ENCODE measurements at regions not wholly inside any gene's neighbourhood (a gene's known extent, or its start where the extent isn't known, plus 50 kb on each side); places are given as distances from the start of the nearest gene placed in this dataset.

DNA sequence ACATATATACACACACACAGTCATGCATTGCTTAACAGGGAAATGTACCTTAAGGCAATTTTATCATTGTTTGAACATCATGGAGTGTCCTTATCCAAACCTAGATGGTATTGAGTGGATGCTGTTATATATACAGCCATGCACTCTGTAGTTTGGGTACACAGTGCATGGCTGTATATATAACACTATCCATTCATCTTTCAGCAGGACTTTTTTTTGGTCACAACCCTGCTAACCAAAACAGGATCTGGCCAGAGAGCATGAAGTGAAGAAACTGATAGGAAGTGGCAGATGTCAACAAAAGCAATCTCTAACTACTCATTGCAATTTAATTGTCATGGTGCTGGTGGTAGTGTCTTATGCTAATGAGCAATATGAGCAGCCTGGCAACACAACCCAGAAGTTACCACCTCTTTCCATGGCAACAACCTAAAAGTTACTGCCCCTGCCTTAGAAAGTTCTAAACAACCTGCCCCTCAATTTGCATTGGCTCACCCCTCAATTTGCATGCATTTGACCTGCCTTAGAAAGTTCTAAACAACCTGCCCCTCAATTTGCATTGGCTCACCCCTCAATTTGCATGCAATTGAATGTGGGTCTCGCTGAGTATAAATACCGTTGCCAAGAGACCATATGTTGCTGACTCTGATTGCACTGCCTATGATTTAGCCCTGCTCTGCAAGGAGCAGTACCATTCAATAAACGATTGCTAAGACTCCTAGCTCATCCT is 434.9 kb downstream of the DSEL start:
- H3K27ac ChIP-seq, result no peak overlapping the region
- in situ Hi-C loops (cut with MboI; ENCODE audit: low sequenced_read_pairs in 4 of 4), result no loop called here
- no peaks in the 10 kb centered on the region for H3K36me3 ChIP-seq
- intact Hi-C loops (cut with DNase I; ENCODE audit: low total_unique reads), result no loop called here
- H3K4me3 ChIP-seq, result no peak overlapping the region
- H3K9me3 ChIP-seq, result no peaks in the 10 kb centered on the region
- H3K4me1 ChIP-seq, result no peaks in the 10 kb centered on the region
- no peak for TF ChIP-seq POLR2A (IDR thresholded peaks at IDR 0.05)
- TF ChIP-seq, protein P1, sequence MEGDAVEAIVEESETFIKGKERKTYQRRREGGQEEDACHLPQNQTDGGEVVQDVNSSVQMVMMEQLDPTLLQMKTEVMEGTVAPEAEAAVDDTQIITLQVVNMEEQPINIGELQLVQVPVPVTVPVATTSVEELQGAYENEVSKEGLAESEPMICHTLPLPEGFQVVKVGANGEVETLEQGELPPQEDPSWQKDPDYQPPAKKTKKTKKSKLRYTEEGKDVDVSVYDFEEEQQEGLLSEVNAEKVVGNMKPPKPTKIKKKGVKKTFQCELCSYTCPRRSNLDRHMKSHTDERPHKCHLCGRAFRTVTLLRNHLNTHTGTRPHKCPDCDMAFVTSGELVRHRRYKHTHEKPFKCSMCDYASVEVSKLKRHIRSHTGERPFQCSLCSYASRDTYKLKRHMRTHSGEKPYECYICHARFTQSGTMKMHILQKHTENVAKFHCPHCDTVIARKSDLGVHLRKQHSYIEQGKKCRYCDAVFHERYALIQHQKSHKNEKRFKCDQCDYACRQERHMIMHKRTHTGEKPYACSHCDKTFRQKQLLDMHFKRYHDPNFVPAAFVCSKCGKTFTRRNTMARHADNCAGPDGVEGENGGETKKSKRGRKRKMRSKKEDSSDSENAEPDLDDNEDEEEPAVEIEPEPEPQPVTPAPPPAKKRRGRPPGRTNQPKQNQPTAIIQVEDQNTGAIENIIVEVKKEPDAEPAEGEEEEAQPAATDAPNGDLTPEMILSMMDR (IDR thresholded peaks at IDR 0.05 in 4 of 5, conservative IDR thresholded peaks at IDR 0.05 in 1 of 5), result no peak
- DNase-seq (no peak), ATAC-seq (no peak)
- no peaks in the 10 kb centered on the region for H3K27me3 ChIP-seq

DNA sequence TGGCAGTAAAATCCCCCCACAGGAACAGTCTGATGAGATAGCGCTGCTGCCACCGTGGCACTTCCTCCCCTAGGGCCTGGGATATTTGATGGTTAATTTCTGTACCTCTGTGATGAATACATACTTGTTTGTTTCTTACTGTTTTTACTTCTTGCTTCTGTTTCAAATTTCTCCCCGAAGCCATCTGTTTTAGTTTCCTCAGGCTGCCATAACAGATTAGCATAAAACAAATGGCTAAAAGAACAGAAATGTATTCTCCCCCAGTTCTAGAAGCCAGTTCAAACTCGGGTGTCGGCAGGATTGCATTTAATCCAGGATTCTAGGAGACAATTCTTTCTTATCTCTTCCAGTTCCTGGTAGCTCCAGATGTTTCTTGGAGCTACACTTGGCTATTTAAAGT is 435.9 kb downstream of the DSEL start:
- Histone ChIP-seq H3K27ac (no peak overlapping the region), H3K27me3 (no peaks in the 10 kb centered on the region), H3K36me3 (no peaks in the 10 kb centered on the region), H3K4me3 (no peak overlapping the region), H3K9me3 (no peaks in the 10 kb centered on the region), H3K4me1 (no peaks in the 10 kb centered on the region)
- ATAC-seq (no peak), DNase-seq (no peak)
- TF ChIP-seq, protein P1 (IDR thresholded peaks at IDR 0.05 in 4 of 5, conservative IDR thresholded peaks at IDR 0.05 in 1 of 5), result no peak
- no peak for TF ChIP-seq POLR2A (IDR thresholded peaks at IDR 0.05)
- in situ Hi-C loops (cut with MboI; ENCODE audit: low sequenced_read_pairs in 4 of 4), result no loop called here
- intact Hi-C loops (cut with DNase I; ENCODE audit: low total_unique reads), result no loop called here

DNA sequence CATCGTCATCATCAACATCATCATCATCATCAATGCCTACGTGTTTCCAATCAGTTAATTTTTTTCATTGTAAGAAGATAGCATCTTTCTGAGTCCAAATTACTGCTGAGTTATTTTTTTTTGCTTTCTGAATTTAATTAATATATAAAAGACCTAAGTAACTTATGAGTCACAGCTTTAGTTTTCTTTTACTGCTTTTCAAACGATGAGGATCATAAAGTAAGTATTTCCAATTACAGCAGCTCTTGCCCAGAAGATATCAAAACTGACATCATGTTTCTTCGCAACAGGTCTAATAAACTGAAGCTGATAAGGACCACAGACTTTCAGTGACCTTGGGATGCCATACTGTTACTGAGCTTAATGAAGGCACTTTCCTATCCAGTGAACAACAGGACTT is 442.2 kb downstream of the DSEL start:
- in situ Hi-C loops (cut with MboI; ENCODE audit: low sequenced_read_pairs in 4 of 4), result no loop called here
- H3K4me3 ChIP-seq, result no peak overlapping the region
- no peaks in the 10 kb centered on the region for H3K27me3 ChIP-seq
- intact Hi-C loops (cut with DNase I; ENCODE audit: low total_unique reads), result no loop called here
- no peaks in the 10 kb centered on the region for H3K36me3 ChIP-seq
- no peak overlapping the region for H3K27ac ChIP-seq
- no peaks in the 10 kb centered on the region for H3K4me1 ChIP-seq
- TF ChIP-seq, protein P1 (IDR thresholded peaks at IDR 0.05 in 4 of 5, conservative IDR thresholded peaks at IDR 0.05 in 1 of 5), result no peak
- TF ChIP-seq POLR2A (IDR thresholded peaks at IDR 0.05), result no peak
- ATAC-seq (no peak), DNase-seq (no peak)
- H3K9me3 ChIP-seq, result no peaks in the 10 kb centered on the region

DNA sequence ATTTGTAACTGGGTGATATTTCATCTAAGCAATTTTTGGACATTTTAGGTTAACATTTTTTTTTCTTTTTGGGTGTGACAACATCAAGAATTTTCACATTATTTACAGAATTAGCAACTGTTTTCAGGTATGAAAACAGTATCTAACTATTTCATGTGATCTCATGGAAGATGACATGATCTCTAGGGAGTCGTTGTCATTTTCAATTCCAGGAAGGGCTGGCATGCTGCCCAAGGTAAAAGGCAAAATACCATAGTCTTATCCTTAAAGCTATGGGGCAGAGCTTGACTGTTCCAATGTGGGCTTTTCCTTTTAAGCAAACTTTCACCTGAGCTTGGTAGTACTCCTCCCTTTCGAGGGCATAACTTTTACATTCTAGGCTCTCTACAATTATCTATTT is 443.7 kb downstream of the DSEL start:
- TF ChIP-seq, protein P1 (IDR thresholded peaks at IDR 0.05 in 4 of 5, conservative IDR thresholded peaks at IDR 0.05 in 1 of 5), result no peak
- no peak for TF ChIP-seq POLR2A (IDR thresholded peaks at IDR 0.05)
- Histone ChIP-seq H3K27ac (no peak overlapping the region), H3K9me3 (no peaks in the 10 kb centered on the region), H3K27me3 (no peaks in the 10 kb centered on the region), H3K4me1 (no peaks in the 10 kb centered on the region), H3K36me3 (no peaks in the 10 kb centered on the region), H3K4me3 (no peak overlapping the region)
- in situ Hi-C loops (cut with MboI; ENCODE audit: low sequenced_read_pairs in 4 of 4), result no loop called here
- DNase-seq, result no peak
- intact Hi-C loops (cut with DNase I; ENCODE audit: low total_unique reads), result no loop called here
- ATAC-seq, result no peak

DNA sequence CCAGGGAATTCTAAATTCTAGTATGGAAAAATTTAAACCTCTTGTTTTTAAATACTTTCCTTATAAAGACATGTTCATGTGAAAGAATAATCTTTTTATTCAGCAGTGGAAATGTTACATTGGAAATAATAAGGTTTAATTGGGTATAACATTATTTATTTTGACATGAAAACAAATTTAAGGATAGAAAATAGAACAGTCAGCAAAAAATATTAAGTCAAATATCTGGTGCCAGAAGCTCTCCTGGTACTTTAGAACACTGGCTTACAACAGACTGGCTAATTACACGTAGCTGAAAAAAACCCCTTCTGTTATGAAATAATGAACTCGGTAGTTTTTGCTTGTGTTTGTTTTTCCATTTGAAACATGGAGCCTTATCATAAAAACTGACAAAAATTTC is 447.9 kb downstream of the DSEL start:
- H3K27ac ChIP-seq, result no peak overlapping the region
- no peaks in the 10 kb centered on the region for H3K36me3 ChIP-seq
- H3K4me1 ChIP-seq, result no peaks in the 10 kb centered on the region
- no peak overlapping the region for H3K4me3 ChIP-seq
- TF ChIP-seq POLR2A (IDR thresholded peaks at IDR 0.05), result no peak
- TF ChIP-seq, protein P1 (IDR thresholded peaks at IDR 0.05 in 4 of 5, conservative IDR thresholded peaks at IDR 0.05 in 1 of 5), result no peak
- no peak for ATAC-seq
- intact Hi-C loops (cut with DNase I; ENCODE audit: low total_unique reads), result no loop called here
- in situ Hi-C loops (cut with MboI; ENCODE audit: low sequenced_read_pairs in 4 of 4), result no loop called here
- no peak for DNase-seq
- no peaks in the 10 kb centered on the region for H3K9me3 ChIP-seq
- H3K27me3 ChIP-seq, result no peaks in the 10 kb centered on the region

All from gastrocnemius medialis (tissue), 4 donors.